22Rv1 (cell line): ENCODE measurements at regions not wholly inside any gene's neighbourhood (a gene's known extent, or its start where the extent isn't known, plus 50 kb on each side); places are given as distances from the start of the nearest gene placed in this dataset.

Experiments
- H3K27ac ChIP-seq: fragments of 450-650 bp; 2 replicates; pipeline ENCODE4 v1.5.1; 2017
- ZFX ChIP-seq: fragments of 450-650 bp; IDR thresholded peaks from 2 replicates; pipeline ENCODE4 v1.6.1; 2017; ENCODE audit warnings: antibody characterized with exemption, borderline replicate concordance
- TF ChIP-seq, protein P1 (sequence below): fragments of 450-650 bp; IDR thresholded peaks from 2 replicates; pipeline ENCODE4 v1.5.1; 2017; ENCODE audit warnings: mild to moderate bottlenecking

DNA sequence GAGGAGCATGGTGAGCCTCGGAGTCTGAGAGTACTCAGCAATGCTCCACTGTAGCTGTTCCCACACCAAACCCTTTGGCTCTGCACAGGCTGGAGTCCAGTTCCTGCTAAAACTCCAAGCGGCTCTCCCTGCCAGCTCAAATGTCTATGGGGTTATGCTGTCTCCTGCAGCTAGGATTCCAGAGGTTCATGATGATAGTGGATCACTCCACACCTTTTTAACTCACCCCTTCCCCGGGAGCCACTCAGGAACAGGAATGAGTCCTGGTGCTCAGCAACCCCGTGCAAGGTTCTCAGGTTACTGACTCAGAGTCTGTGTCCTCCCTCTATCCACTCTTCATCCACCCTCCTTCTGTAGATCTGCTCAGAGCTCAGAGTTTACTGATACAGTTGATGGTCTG is 410.0 kb downstream of the CDH19 start:
- TF ChIP-seq, protein P1, sequence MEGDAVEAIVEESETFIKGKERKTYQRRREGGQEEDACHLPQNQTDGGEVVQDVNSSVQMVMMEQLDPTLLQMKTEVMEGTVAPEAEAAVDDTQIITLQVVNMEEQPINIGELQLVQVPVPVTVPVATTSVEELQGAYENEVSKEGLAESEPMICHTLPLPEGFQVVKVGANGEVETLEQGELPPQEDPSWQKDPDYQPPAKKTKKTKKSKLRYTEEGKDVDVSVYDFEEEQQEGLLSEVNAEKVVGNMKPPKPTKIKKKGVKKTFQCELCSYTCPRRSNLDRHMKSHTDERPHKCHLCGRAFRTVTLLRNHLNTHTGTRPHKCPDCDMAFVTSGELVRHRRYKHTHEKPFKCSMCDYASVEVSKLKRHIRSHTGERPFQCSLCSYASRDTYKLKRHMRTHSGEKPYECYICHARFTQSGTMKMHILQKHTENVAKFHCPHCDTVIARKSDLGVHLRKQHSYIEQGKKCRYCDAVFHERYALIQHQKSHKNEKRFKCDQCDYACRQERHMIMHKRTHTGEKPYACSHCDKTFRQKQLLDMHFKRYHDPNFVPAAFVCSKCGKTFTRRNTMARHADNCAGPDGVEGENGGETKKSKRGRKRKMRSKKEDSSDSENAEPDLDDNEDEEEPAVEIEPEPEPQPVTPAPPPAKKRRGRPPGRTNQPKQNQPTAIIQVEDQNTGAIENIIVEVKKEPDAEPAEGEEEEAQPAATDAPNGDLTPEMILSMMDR: no peak
- TF ChIP-seq ZFX: no peak
- no peak overlapping the region for H3K27ac ChIP-seq

DNA sequence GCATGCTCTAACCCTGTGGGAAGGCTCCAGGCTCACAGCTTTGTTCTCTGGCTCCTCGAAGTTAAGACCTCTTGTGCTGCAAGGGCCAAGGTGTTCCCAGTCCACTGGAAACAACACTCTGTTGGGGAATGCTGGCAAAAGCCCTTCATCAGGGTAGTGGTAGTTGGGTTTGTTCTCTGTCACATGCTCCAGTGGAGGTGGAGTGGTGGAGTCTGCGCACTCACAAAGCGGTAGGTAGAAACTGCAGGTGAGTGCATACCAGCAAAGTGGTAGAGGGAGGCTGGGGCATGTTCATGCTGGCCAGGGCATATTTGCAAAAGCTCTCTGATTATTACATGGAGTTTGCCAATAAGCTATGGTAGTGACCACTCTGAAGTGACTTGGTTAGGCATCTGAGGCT is 410.5 kb downstream of the CDH19 start:
- H3K27ac ChIP-seq: no peak overlapping the region
- TF ChIP-seq, protein P1: no peak
- TF ChIP-seq ZFX: no peak

DNA sequence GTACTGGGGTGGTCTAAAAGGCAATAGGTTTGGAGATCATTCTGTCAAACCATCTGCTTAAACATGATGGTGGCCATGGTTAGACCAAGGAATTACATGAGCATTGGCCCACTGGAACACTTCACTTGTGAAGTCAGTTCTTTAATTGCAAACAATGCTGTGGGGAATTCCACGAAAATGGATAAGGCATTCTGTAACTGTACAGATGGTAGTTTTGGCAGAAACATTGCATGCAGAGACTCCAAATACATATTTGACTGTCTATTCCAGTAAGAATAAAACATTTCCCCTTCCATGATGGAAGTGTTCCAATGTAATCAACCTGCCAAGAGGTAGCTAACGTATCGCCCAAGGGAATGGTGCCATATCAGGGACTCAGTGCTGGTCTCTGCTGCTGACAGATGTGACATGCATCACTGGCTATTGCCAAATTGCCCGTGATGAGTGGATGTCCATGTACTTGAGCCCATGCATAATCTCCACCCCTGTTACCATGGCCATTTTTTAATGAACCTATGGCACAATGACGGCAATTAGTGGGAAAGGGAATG is 417.9 kb downstream of the CDH7 start:
- TF ChIP-seq, protein P1: no peak
- no peak for TF ChIP-seq ZFX

DNA sequence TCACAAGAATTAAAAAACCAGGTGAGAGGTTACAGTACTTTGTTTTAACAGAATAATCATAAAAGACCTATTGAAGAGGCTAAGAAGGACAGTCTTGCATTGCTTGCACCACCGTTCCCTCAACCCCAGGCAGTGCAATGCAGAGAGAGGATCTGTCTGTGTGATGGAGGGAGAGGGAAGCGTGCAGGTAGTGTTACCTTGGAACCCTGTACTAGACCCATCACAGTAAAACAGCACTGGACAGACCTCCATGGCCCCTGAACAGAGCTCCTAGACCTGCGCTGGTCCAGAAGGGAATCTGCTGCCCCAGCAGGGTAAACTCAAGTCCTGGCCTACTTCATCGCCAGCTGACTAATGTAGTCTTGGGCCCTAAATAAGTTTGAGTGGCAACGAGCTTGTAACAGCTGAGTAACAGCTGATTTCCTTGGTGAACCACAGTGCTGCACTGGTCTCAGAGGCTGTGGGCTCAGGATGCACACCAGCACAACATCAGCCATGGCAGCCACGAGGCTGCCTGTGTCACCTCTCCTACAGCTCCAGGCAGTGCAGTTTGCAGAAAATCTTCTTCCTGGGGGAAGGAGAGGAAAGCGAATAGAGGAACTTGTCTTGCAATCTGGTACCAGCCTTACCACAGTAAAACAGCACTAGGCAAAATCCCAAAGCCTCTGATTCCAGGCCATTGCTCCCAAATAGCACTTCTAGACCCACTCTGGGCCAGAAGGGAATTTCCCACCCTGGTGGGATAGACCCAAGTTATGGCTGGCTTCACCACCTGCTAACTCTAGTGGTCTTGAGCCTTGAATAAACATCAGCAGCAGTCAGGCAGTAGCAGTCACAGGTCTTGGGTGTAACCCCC is 417.2 kb downstream of the CDH7 start:
- no peak overlapping the region for H3K27ac ChIP-seq
- TF ChIP-seq, protein P1: no peak
- no peak for TF ChIP-seq ZFX

More for the DNA sequence above, 417.9 kb downstream of the CDH7 start:
- H3K27ac ChIP-seq: no peak overlapping the region

DNA sequence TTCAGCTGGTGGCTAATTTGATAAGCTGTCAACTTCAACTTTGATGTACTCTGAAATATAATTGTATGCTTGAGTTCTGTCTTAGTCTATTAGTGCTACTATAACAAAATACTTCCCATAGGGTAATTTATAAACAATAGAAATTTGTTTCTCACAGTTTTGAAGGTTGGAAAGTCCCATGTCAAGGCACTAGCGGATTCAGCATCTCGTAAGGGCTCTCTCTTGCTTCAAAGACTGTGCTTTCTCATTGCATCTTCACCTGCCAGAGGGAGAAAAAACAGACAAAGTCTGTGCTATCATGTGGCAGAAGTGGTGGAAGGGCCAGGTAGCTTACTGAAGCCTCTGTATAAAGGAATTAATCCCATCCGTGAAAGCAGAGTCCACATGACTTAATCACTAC is 409.2 kb downstream of the CDH7 start:
- H3K27ac ChIP-seq: no peak overlapping the region
- TF ChIP-seq, protein P1: no peak
- TF ChIP-seq ZFX: no peak

DNA sequence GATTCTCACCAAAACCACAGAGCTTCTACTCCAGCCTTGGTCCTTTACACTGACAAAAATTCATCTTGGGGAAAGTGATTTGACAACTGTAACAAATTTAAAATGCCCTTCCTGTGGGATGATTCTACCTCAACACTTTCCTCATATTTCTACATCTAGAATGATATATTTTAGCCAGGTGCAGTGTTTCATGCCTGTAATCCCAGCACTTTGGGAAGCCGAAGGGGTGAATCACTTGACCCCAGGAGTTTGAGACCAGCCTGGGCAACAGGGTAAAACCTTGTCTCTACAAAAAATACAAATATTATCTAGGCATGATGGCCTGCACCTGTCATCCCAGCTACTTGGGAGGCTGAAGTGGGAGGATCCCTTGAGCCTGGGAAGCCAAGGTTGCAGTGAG is 408.6 kb downstream of the CDH7 start:
- no peak for TF ChIP-seq ZFX
- TF ChIP-seq, protein P1: no peak
- no peak overlapping the region for H3K27ac ChIP-seq
